ENCODE measurements at regions not wholly inside any gene's neighbourhood (a gene's known extent, or its start where the extent isn't known, plus 50 kb on each side); places are given as distances from the start of the nearest gene placed in this dataset.
"Not testable (repeated sequence)": the region's sequence is repeated elsewhere in the genome, so short reads cannot be mapped to it uniquely, and the experiment has no call there.

DNA sequence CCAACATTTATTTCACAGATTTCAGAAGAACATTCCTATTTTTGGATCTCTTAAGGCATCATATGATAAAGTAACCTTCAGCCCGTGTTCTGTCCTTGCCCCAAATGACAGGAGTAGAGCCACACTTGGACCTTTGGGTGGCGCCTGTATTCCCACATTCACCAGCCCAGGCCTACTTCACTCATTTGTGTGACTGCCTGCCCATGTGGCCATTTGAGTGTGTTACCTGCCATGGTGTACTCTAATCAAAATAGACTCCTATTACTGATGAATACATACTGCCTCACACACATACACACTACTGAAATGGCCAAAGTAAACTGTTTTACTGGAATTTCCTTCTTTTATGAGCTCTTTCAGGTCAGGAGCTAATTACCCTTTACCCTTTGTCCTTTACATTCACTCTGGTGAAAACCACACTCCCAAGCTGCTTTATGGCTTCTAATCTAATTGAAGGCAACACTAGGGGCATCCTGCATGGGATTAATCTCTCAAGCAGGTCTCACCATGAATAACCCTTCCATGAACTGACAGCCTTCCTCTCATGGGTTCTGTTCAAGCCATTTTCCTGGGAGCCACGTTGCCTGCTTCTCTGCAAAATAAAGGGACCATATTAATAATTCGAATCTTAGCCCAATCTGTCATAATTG, 271.0 kb upstream of the GALNT5 start:
- Histone ChIP-seq H3K36me3 (ENCODE audit: control insufficient read depth, insufficient read depth, low read length) (no peaks in the 10 kb centered on the region), H3K4me1 (ENCODE audit: control insufficient read depth, insufficient read depth, low read length, poor library complexity, severe bottlenecking) (no peaks in the 10 kb centered on the region), H3K4me3 (ENCODE audit: extremely low read depth, insufficient read depth, low read length, poor library complexity, severe bottlenecking) (no peak overlapping the region), H3K27ac (ENCODE audit: low read depth, low read length, severe bottlenecking) (no peak overlapping the region), H3K9me3 (ENCODE audit: control insufficient read depth, low read length) (no peaks in the 10 kb centered on the region)
- 86 to 94% methylated on average over 2 of the region's 4 CpGs for WGBS, 2 experiments (ENCODE audit: insufficient coverage in 2 of 2)

GRCh38 chr2:156999661-157000060, 257.8 kb upstream of the GALNT5 start:
- 100% methylated on average over 4 of the region's 4 CpGs; no CpG with 5 or more reads in 1 of the 2 experiments for WGBS, 2 experiments (ENCODE audit: insufficient coverage in 2 of 2)
- Histone ChIP-seq H3K4me1 (ENCODE audit: control insufficient read depth, insufficient read depth, low read length, poor library complexity, severe bottlenecking) (no peaks in the 10 kb centered on the region), H3K27ac (ENCODE audit: low read depth, low read length, severe bottlenecking) (no peak overlapping the region), H3K9me3 (ENCODE audit: control insufficient read depth, low read length) (no peaks in the 10 kb centered on the region), H3K36me3 (ENCODE audit: control insufficient read depth, insufficient read depth, low read length) (no peaks in the 10 kb centered on the region), H3K4me3 (ENCODE audit: extremely low read depth, insufficient read depth, low read length, poor library complexity, severe bottlenecking) (no peak overlapping the region)

DNA sequence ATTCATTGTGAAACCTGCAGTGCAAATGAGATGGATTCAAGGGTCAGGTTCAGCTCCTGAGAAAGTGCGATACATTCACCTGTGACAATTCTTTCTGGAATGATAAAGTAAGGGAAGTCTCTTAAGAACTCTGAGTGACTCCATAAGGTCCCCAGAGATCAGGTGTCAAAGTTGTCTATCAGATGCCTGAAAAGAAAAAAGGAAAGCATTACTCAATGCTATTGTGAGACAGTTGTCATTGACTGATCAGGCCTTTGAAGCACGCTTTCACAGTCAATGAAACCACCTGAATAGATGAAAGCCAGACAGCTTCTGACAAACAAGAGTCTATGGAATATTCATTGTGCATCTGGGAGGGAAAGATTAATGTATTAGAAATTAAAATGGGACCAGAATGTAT, 252.7 kb upstream of the GALNT5 start:
- Histone ChIP-seq H3K9me3 (ENCODE audit: control insufficient read depth, low read length) (no peaks in the 10 kb centered on the region), H3K27ac (ENCODE audit: low read depth, low read length, severe bottlenecking) (no peak overlapping the region), H3K36me3 (ENCODE audit: control insufficient read depth, insufficient read depth, low read length) (no peaks in the 10 kb centered on the region), H3K4me3 (ENCODE audit: extremely low read depth, insufficient read depth, low read length, poor library complexity, severe bottlenecking) (no peak overlapping the region), H3K4me1 (ENCODE audit: control insufficient read depth, insufficient read depth, low read length, poor library complexity, severe bottlenecking) (no peaks in the 10 kb centered on the region)
- 83 to 100% methylated on average over 2 of the region's 2 CpGs for WGBS, 2 experiments (ENCODE audit: insufficient coverage in 2 of 2)

DNA sequence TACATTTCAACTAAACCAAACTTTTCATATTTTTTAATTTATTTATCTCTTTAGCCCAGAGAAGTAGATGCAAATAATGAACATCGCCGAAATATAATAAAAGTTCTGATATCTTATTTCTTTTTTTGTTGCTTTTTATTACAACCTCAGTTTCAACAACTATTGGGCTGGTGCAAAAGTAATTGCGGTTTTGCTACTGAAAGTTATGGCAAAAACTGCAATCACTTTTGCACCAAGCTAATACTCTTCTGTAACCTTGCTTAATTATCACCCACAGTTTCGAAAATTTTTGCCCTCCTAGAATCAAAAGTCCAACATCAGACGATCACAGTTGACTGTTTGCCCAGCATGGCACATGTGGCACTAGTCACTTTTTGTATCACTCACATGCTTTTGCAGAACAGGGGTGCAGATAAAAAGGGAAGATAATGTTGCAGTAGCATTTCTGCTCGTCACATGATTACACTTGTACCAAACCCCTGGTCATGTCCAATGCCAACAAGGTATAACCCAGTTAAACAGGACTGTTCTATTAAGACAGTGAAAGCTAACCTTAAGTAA, 242.4 kb upstream of the GALNT5 start:
- H3K9me3 ChIP-seq (ENCODE audit: control insufficient read depth, low read length), result no peaks in the 10 kb centered on the region
- no peaks in the 10 kb centered on the region for H3K4me1 ChIP-seq (ENCODE audit: control insufficient read depth, insufficient read depth, low read length, poor library complexity, severe bottlenecking)
- WGBS, 2 experiments (ENCODE audit: insufficient coverage in 2 of 2), result 80 to 100% methylated on average over 1 of the region's 6 CpGs
- H3K4me3 ChIP-seq (ENCODE audit: extremely low read depth, insufficient read depth, low read length, poor library complexity, severe bottlenecking), result no peak overlapping the region
- H3K27ac ChIP-seq (ENCODE audit: low read depth, low read length, severe bottlenecking), result no peak overlapping the region
- H3K36me3 ChIP-seq (ENCODE audit: control insufficient read depth, insufficient read depth, low read length), result no peaks in the 10 kb centered on the region

GRCh38 chr2:157023264-157023663, 234.2 kb upstream of the GALNT5 start:
- H3K9me3 ChIP-seq (ENCODE audit: control insufficient read depth, low read length); H3K4me3 ChIP-seq (ENCODE audit: extremely low read depth, insufficient read depth, low read length, poor library complexity, severe bottlenecking); H3K36me3 ChIP-seq (ENCODE audit: control insufficient read depth, insufficient read depth, low read length); H3K27ac ChIP-seq (ENCODE audit: low read depth, low read length, severe bottlenecking); H3K4me1 ChIP-seq (ENCODE audit: control insufficient read depth, insufficient read depth, low read length, poor library complexity, severe bottlenecking): not testable (repeated sequence)
- 86% methylated on average over 1 of the region's 1 CpG; no CpG with 5 or more reads in 1 of the 2 experiments for WGBS, 2 experiments (ENCODE audit: insufficient coverage in 2 of 2)

- 93 to 98% methylated on average over 5 of the region's 5 CpGs for WGBS, 2 experiments (ENCODE audit: insufficient coverage in 2 of 2)
- H3K9me3 ChIP-seq (ENCODE audit: control insufficient read depth, low read length), result no peaks in the 10 kb centered on the region
- H3K27ac ChIP-seq (ENCODE audit: low read depth, low read length, severe bottlenecking), result no peak overlapping the region
Measured at GRCh38 chr2:157024129-157024528, 233.4 kb upstream of the GALNT5 start.

GRCh38 chr2:157032017-157032416, 225.5 kb upstream of the GALNT5 start:
- Histone ChIP-seq H3K4me1 (ENCODE audit: control insufficient read depth, insufficient read depth, low read length, poor library complexity, severe bottlenecking) (no peaks in the 10 kb centered on the region), H3K9me3 (ENCODE audit: control insufficient read depth, low read length) (no peaks in the 10 kb centered on the region), H3K36me3 (ENCODE audit: control insufficient read depth, insufficient read depth, low read length) (no peaks in the 10 kb centered on the region), H3K27ac (ENCODE audit: low read depth, low read length, severe bottlenecking) (no peak overlapping the region), H3K4me3 (ENCODE audit: extremely low read depth, insufficient read depth, low read length, poor library complexity, severe bottlenecking) (no peak overlapping the region)
- WGBS, 2 experiments (ENCODE audit: insufficient coverage in 2 of 2), result 86% methylated on average over 1 of the region's 2 CpGs; no CpG with 5 or more reads in 1 of the 2 experiments

More at GRCh38 chr2:157024129-157024528, 233.4 kb upstream of the GALNT5 start:
- H3K36me3 ChIP-seq (ENCODE audit: control insufficient read depth, insufficient read depth, low read length), result no peaks in the 10 kb centered on the region
- no peaks in the 10 kb centered on the region for H3K4me1 ChIP-seq (ENCODE audit: control insufficient read depth, insufficient read depth, low read length, poor library complexity, severe bottlenecking)
- H3K4me3 ChIP-seq (ENCODE audit: extremely low read depth, insufficient read depth, low read length, poor library complexity, severe bottlenecking), result no peak overlapping the region

GRCh38 chr2:157036726-157037125, 220.8 kb upstream of the GALNT5 start:
- Histone ChIP-seq H3K9me3 (ENCODE audit: control insufficient read depth, low read length) (no peaks in the 10 kb centered on the region), H3K4me3 (ENCODE audit: extremely low read depth, insufficient read depth, low read length, poor library complexity, severe bottlenecking) (no peak overlapping the region), H3K36me3 (ENCODE audit: control insufficient read depth, insufficient read depth, low read length) (no peaks in the 10 kb centered on the region), H3K4me1 (ENCODE audit: control insufficient read depth, insufficient read depth, low read length, poor library complexity, severe bottlenecking) (no peaks in the 10 kb centered on the region), H3K27ac (ENCODE audit: low read depth, low read length, severe bottlenecking) (no peak overlapping the region)
- 64 to 95% methylated on average over 1 of the region's 2 CpGs for WGBS, 2 experiments (ENCODE audit: insufficient coverage in 2 of 2)

GRCh38 chr2:157043786-157044185, 213.7 kb upstream of the GALNT5 start:
- Histone ChIP-seq H3K36me3 (ENCODE audit: control insufficient read depth, insufficient read depth, low read length) (no peaks in the 10 kb centered on the region), H3K4me1 (ENCODE audit: control insufficient read depth, insufficient read depth, low read length, poor library complexity, severe bottlenecking) (no peaks in the 10 kb centered on the region), H3K9me3 (ENCODE audit: control insufficient read depth, low read length) (no peaks in the 10 kb centered on the region), H3K4me3 (ENCODE audit: extremely low read depth, insufficient read depth, low read length, poor library complexity, severe bottlenecking) (no peak overlapping the region), H3K27ac (ENCODE audit: low read depth, low read length, severe bottlenecking) (no peak overlapping the region)
- no CpG with 5 or more reads among the region's 1 CpG for WGBS, 2 experiments (ENCODE audit: insufficient coverage in 2 of 2)

GRCh38 chr2:157046396-157046795, 211.1 kb upstream of the GALNT5 start:
- Histone ChIP-seq H3K4me3 (ENCODE audit: extremely low read depth, insufficient read depth, low read length, poor library complexity, severe bottlenecking) (no peak overlapping the region), H3K9me3 (ENCODE audit: control insufficient read depth, low read length) (no peaks in the 10 kb centered on the region), H3K36me3 (ENCODE audit: control insufficient read depth, insufficient read depth, low read length) (no peaks in the 10 kb centered on the region), H3K27ac (ENCODE audit: low read depth, low read length, severe bottlenecking) (no peak overlapping the region), H3K4me1 (ENCODE audit: control insufficient read depth, insufficient read depth, low read length, poor library complexity, severe bottlenecking) (no peaks in the 10 kb centered on the region)
- WGBS, 2 experiments (ENCODE audit: insufficient coverage in 2 of 2), result 83% methylated on average over 1 of the region's 1 CpG; no CpG with 5 or more reads in 1 of the 2 experiments

DNA sequence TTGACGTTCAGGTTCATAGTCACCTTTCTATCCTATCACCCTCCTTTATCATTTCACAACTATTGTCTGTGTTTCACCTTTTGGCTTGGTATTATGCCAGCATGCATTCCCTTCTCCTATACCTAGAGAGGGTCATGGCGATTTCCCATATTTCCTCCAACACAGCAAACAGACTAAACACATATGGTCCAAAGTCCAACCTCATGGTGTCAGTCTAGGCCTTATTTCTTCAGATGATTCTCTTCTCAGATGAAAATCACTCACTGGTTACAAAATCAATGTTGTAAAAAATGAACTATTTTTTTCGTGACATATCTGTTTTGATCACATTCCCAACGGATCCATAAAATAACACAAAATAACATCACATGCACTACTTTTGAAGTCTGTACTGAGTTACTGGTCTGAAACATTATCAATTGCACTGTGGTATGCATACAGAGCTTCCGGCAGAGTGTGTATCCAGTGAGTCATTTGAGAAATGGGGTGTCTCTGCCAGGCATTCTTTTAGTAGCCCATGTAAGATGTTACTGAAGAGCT, 204.8 kb upstream of the GALNT5 start:
- 93 to 98% methylated on average over 3 to 4 of the region's 5 CpGs for WGBS, 2 experiments (ENCODE audit: insufficient coverage in 2 of 2)
- Histone ChIP-seq H3K4me3 (ENCODE audit: extremely low read depth, insufficient read depth, low read length, poor library complexity, severe bottlenecking) (no peak overlapping the region), H3K27ac (ENCODE audit: low read depth, low read length, severe bottlenecking) (no peak overlapping the region), H3K36me3 (ENCODE audit: control insufficient read depth, insufficient read depth, low read length) (no peaks in the 10 kb centered on the region), H3K4me1 (ENCODE audit: control insufficient read depth, insufficient read depth, low read length, poor library complexity, severe bottlenecking) (no peaks in the 10 kb centered on the region), H3K9me3 (ENCODE audit: control insufficient read depth, low read length) (no peaks in the 10 kb centered on the region)

Data from mesodermal cell (in vitro differentiated cells).